VCaP (cell line): ENCODE measurements at regions not wholly inside any gene's neighbourhood (a gene's known extent, or its start where the extent isn't known, plus 50 kb on each side); places are given as distances from the start of the nearest gene placed in this dataset.

Experiments used
- H3K27ac ChIP-seq: fragments of 450-650 bp; 2 replicates; pipeline ENCODE4 v1.5.1; 2017
- CTCF ChIP-seq: fragments of 450-650 bp; conservative IDR thresholded peaks from 2 replicates; pipeline ENCODE4 v1.5.1; 2017; ENCODE audit warnings: mild to moderate bottlenecking, moderate library complexity

DNA sequence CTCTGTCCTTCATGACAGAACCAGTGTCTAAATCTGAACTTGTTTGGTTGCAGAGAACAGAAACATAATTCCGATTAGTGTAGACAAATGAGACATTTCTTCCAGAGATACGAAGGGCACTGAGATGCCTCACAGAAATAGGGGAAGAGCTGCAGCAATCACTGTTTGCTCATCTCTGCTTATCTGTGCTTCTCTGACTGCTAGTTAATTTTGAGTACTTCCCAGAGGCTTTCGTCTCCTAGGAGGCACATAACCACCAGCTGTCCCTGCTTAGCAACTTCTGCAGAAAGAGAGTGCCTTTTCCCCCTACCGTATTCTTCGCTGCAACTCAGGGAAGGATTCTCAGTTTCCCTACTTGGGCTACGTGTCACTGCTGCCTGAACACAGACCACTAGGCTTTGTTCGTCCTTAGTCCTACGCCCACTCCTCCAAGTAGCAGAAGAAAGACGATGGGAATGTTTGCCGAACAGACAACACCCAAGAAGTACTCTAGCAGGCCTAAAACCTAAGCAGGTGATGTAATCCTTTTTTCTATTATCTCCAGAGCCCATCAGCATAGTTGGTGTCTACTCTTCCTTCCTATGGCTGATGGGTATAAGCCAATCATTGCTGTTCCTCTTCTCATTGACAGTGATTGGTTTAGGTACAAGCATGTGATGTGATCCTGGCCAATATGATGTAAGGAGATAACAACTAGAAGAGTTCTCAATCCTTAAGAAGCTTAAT is 63.6 kb downstream of the TNP1 start:
- no peak for TF ChIP-seq CTCF
- no peak overlapping the region for H3K27ac ChIP-seq

GRCh38 chr2:216793386-216793785 is 66.5 kb downstream of the TNP1 start:
- no peak overlapping the region for H3K27ac ChIP-seq
- no peak for TF ChIP-seq CTCF

DNA sequence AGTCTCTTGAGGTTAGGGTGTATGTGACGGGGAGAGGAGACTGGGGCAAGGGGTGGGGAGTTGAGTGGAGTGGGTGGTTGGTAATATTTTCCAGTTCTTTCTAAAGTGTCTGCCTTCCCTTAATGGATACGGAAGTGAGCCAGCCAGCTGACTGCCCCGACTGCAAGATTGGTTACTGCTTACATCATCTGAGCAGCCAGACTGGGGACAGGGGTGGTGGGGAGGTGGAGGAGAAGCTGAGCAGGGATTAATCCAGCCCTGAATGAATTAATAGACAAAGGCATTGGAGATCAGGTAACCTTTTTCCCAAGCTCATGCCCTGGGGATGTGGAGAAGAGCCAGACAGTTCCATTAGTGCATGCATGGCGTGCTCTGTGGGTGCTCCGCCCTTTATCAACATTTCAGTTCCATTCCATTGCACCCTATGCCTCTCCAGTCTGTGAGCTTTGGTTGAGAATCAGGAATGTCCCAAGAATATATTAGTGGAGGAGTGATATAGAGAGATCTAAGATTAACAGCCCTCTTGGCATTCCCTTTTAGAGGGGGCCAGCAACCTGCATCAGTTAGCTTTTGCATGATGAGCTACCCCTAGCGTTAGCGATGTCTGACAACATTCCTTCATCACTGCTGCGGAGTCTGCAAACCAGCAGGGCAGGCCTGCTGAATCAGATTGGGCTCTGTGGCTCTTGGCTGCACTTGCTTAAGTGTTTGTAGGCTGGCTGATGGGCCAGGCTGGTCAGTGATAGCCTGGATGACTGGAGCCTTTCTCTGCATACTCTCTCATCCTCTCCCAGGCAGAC is 67.4 kb downstream of the TNP1 start:
- no peak for TF ChIP-seq CTCF
- H3K27ac ChIP-seq = no peak overlapping the region

DNA sequence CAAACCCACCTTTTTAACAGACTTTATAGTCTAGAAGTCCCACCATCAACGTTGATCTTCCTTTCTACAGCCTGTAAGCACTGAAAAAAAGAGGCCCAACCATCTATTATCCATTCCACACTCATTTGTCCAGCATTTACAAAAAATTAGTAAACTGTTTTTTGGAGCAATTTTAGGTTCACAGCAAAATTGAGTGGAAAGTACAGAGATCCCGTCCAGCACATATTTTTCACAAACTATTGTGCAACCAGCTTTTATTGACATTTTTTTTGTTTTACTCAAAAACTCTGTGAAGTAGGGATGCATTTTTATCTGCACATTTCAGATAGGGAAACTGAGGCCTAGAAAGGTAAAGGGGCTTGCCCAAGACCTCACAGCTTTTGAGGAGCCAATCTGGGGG is 68.6 kb downstream of the TNP1 start:
- no peak for TF ChIP-seq CTCF
- no peak overlapping the region for H3K27ac ChIP-seq

GRCh38 chr2:216789081-216789480 is 70.8 kb downstream of the TNP1 start:
- TF ChIP-seq CTCF = no peak
- H3K27ac ChIP-seq = no peak overlapping the region

GRCh38 chr2:216787851-216788540 is 71.9 kb downstream of the TNP1 start:
- no peak for TF ChIP-seq CTCF
- no peak overlapping the region for H3K27ac ChIP-seq

GRCh38 chr2:216786676-216787075 is 73.2 kb downstream of the TNP1 start:
- TF ChIP-seq CTCF = no peak
- no peak overlapping the region for H3K27ac ChIP-seq
